HEK293 (cell line): ENCODE measurements at regions not wholly inside any gene's neighbourhood (a gene's known extent, or its start where the extent isn't known, plus 50 kb on each side); places are given as distances from the start of the nearest gene placed in this dataset.

ENCODE experiments used
- CTCF ChIA-PET: fragments of 350-600 bp; formaldehyde crosslinking; extraction: SDS; loops from one replicate; lab custom pipeline; 2021; ENCODE audit warnings: antibody characterized with exemption; lab: Yijun Ruan, JAX
- POLR2A ChIA-PET: fragments of 300-600 bp; formaldehyde crosslinking; extraction: SDS; loops from one replicate; lab custom pipeline; 2020; ENCODE audit warnings: antibody characterized with exemption, inconsistent platforms; lab: Yijun Ruan, JAX
- H3K27ac ChIP-seq: fragments of 200-500 bp; sonication (Bioruptor generic); 2 replicates; pipeline ENCODE4 v1.5.1; 2014; ENCODE audit warnings: low read depth, low read length, control low read depth, inconsistent platforms; ENCODE audit errors: extremely low read depth
- H3K36me3 ChIP-seq, 2 experiments: fragments of 200-500 bp in 1 of 2; sonication (Bioruptor generic) in 1 of 2; 1 replicate in 1 of 2; 2 replicates in 1 of 2; pipeline ENCODE4 v1.5.1; 2014 to 2017; ENCODE audit warnings: inconsistent platforms in 2 of 2, low read length in 2 of 2; ENCODE audit not compliant: control insufficient read depth in 2 of 2, insufficient read depth in 1 of 2
- H3K4me1 ChIP-seq: fragments of 200-500 bp; sonication (Bioruptor generic); 2 replicates; pipeline ENCODE4 v1.5.1; 2014; ENCODE audit warnings: mild to moderate bottlenecking, low read length, inconsistent platforms; ENCODE audit not compliant: control insufficient read depth, insufficient read depth
- H3K4me3 ChIP-seq: 2 replicates; pipeline ENCODE4 v1.5.1; 2011; ENCODE audit warnings: low read depth, mild to moderate bottlenecking, control low read depth, low read length, moderate library complexity
- H3K9me3 ChIP-seq: fragments of 200-500 bp; sonication (Bioruptor generic); 2 replicates; pipeline ENCODE4 v1.5.1; 2014; ENCODE audit warnings: low read depth, low read length, inconsistent platforms; ENCODE audit not compliant: control insufficient read depth, insufficient read depth
- KLF7 ChIP-seq: fragments of 450-650 bp; formaldehyde crosslinking; IDR thresholded peaks from 2 replicates; pipeline ENCODE4 v1.5.1; 2016; ENCODE audit warnings: missing biosample characterization, missing genetic modification characterization, borderline replicate concordance
- ZBTB20 ChIP-seq: fragments of 450-650 bp; formaldehyde crosslinking; IDR thresholded peaks from 2 replicates; pipeline ENCODE4 v1.5.1; 2016; ENCODE audit warnings: missing biosample characterization, missing genetic modification characterization
- ZNF112 ChIP-seq: fragments of 450-650 bp; formaldehyde crosslinking; IDR thresholded peaks from 2 replicates; pipeline ENCODE4 v1.5.0; 2017; ENCODE audit warnings: missing biosample characterization, missing genetic modification characterization
- ZNF155 ChIP-seq: fragments of 450-650 bp; formaldehyde crosslinking; IDR thresholded peaks from 2 replicates; pipeline ENCODE4 v1.5.1; 2016; ENCODE audit warnings: missing biosample characterization, missing genetic modification characterization
- ZNF311 ChIP-seq: fragments of 450-650 bp; formaldehyde crosslinking; IDR thresholded peaks from 2 replicates; pipeline ENCODE4 v1.5.1; 2017; ENCODE audit warnings: missing biosample characterization, missing genetic modification characterization, borderline replicate concordance
- ZNF555 ChIP-seq: fragments of 450-650 bp; formaldehyde crosslinking; conservative IDR thresholded peaks from 2 replicates; pipeline ENCODE4 v1.5.1; 2017; ENCODE audit warnings: missing biosample characterization, mild to moderate bottlenecking, missing genetic modification characterization, inconsistent platforms
- ZNF629 ChIP-seq: fragments of 450-650 bp; formaldehyde crosslinking; IDR thresholded peaks from 2 replicates; pipeline ENCODE4 v1.5.1; 2017; ENCODE audit warnings: missing biosample characterization, missing genetic modification characterization
- ZNF76 ChIP-seq: fragments of 450-650 bp; formaldehyde crosslinking; IDR thresholded peaks from 2 replicates; pipeline ENCODE4; 2016; ENCODE audit warnings: low read depth, missing biosample characterization, missing genetic modification characterization, borderline replicate concordance
- TF ChIP-seq, protein P1 (sequence below): fragments of 450-650 bp; formaldehyde crosslinking; IDR thresholded peaks from 2 replicates; pipeline ENCODE4 v1.5.1; 2016; ENCODE audit warnings: missing biosample characterization, missing genetic modification characterization
- TF ChIP-seq, protein P2 (sequence below): fragments of 450-650 bp; IDR thresholded peaks from 2 replicates; pipeline ENCODE4 v1.5.1; 2018; ENCODE audit warnings: missing biosample characterization, mild to moderate bottlenecking, missing genetic modification characterization
- TF ChIP-seq, protein P3 (sequence below): fragments of 450-650 bp; formaldehyde crosslinking; IDR thresholded peaks from 2 replicates; pipeline ENCODE4 v1.5.1; 2016; ENCODE audit warnings: missing biosample characterization, missing genetic modification characterization, borderline replicate concordance
- TF ChIP-seq, protein P4 (sequence below): fragments of 450-650 bp; formaldehyde crosslinking; IDR thresholded peaks from 2 replicates; pipeline ENCODE4 v1.5.1; 2016; ENCODE audit warnings: missing biosample characterization, missing genetic modification characterization, borderline replicate concordance
- TF ChIP-seq, protein P5 (sequence below): fragments of 450-650 bp; formaldehyde crosslinking; IDR thresholded peaks from 2 replicates; pipeline ENCODE4 v1.5.1; 2016; ENCODE audit warnings: missing biosample characterization, missing genetic modification characterization
- TF ChIP-seq, protein P6 (sequence below): fragments of 450-650 bp; formaldehyde crosslinking; IDR thresholded peaks from 2 replicates; pipeline ENCODE4; 2016; ENCODE audit warnings: missing biosample characterization, missing genetic modification characterization
- TF ChIP-seq, protein P7 (sequence below): fragments of 450-650 bp; formaldehyde crosslinking; IDR thresholded peaks from 2 replicates; pipeline ENCODE4 v1.5.1; 2016; ENCODE audit warnings: missing biosample characterization, missing genetic modification characterization

DNA sequence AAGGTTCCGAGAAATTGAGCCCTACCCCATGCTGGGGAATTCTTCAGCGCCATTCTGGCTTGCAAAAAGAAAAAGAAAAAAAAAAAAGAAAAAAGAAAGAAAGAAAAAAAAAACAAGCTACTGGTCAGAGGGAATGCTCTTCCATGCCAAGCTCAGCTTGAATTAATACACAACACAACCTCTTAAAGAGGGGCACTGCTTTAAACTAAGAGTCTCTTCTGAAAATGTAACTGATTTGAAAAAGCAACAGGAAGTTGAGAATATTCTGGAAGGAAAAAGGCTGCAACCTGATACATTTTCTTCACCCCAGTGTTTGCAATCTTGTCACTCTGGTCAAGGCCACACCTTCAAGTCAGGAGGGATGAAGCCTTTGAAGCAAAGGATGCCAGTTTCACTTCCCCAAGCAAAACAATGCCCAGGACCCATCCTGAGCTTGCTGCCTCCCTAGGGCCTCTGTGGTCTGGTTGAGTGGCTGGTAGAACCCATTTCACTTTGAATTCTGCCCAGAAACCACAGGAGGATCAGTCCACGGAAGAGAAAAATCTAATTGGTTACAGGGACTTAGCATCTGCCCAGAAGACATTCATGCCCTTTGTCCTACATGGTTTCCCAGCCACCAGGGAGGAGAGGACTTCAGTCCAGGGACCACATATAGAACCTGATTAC, 389.7 kb downstream of the SOX9 start:
- ChIA-PET CTCF (interaction anchor here (0.7 to 1.5 kb wide), 2 partner anchors 10 to 282 kb away, joined by 3 to 4 read pairs; no protein-coding TSS in a partner anchor), POLR2A (interaction anchor here (0.8 kb wide), 1 partner anchor 82 kb away, joined by 3 read pairs; no protein-coding TSS in a partner anchor)
- no peak overlapping the region for H3K4me3 ChIP-seq
- H3K36me3 ChIP-seq, result no peaks in the 10 kb centered on the region
- H3K9me3 ChIP-seq, result no peaks in the 10 kb centered on the region
- H3K4me1 ChIP-seq, result peaks cover 3% of the 10 kb centered on the region; the same call in 1 of the 2 replicates
- TF ChIP-seq, protein P1, sequence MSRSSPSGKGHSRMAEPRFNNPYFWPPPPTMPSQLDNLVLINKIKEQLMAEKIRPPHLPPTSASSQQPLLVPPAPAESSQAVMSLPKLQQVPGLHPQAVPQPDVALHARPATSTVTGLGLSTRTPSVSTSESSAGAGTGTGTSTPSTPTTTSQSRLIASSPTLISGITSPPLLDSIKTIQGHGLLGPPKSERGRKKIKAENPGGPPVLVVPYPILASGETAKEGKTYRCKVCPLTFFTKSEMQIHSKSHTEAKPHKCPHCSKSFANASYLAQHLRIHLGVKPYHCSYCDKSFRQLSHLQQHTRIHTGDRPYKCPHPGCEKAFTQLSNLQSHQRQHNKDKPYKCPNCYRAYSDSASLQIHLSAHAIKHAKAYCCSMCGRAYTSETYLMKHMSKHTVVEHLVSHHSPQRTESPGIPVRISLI (tag by site-specific recombination), result 0 out of 2 replicates have a peak, but pooled peaks have one; percentile 20
- TF ChIP-seq, protein P2, sequence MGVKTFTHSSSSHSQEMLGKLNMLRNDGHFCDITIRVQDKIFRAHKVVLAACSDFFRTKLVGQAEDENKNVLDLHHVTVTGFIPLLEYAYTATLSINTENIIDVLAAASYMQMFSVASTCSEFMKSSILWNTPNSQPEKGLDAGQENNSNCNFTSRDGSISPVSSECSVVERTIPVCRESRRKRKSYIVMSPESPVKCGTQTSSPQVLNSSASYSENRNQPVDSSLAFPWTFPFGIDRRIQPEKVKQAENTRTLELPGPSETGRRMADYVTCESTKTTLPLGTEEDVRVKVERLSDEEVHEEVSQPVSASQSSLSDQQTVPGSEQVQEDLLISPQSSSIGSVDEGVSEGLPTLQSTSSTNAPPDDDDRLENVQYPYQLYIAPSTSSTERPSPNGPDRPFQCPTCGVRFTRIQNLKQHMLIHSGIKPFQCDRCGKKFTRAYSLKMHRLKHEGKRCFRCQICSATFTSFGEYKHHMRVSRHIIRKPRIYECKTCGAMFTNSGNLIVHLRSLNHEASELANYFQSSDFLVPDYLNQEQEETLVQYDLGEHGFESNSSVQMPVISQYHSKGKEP, result no peak
- TF ChIP-seq ZNF629 (tag by site-specific recombination) (no peak), ZNF311 (no peak), ZNF155 (no peak)
- H3K27ac ChIP-seq, result no peak overlapping the region

DNA sequence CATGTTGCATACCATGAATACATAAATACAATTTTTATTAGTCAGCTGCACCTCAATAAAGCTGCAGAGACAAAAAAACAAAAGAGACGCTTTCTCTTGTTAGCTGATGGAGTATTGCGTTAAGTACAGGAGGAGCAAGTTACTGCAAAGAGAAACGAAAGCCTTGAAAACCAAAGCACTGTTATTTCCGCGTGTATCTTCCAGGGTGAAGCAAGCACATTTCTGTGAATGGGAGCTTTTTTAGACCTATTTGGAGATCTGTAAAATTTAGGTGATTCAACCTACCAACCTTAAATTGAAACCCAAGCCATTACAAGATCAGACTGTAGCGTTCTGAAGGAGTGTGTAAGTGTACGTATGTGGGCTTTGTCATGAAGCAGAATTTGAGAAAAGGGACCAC, 390.4 kb downstream of the SOX9 start:
- Histone ChIP-seq H3K4me3 (no peak overlapping the region), H3K9me3 (no peaks in the 10 kb centered on the region), H3K4me1 (peaks cover 8% of the 10 kb centered on the region; the same call in 1 of the 2 replicates), H3K36me3 (no peaks in the 10 kb centered on the region), H3K27ac (no peak overlapping the region)
- ChIA-PET CTCF (no interaction called here), POLR2A (no interaction called here)
- TF ChIP-seq ZNF112 (no peak), KLF7 (tag by site-specific recombination) (no peak), ZBTB20 (tag by site-specific recombination) (no peak), ZNF555 (no peak), ZNF76 (tag by site-specific recombination) (no peak)
- TF ChIP-seq, protein P3, sequence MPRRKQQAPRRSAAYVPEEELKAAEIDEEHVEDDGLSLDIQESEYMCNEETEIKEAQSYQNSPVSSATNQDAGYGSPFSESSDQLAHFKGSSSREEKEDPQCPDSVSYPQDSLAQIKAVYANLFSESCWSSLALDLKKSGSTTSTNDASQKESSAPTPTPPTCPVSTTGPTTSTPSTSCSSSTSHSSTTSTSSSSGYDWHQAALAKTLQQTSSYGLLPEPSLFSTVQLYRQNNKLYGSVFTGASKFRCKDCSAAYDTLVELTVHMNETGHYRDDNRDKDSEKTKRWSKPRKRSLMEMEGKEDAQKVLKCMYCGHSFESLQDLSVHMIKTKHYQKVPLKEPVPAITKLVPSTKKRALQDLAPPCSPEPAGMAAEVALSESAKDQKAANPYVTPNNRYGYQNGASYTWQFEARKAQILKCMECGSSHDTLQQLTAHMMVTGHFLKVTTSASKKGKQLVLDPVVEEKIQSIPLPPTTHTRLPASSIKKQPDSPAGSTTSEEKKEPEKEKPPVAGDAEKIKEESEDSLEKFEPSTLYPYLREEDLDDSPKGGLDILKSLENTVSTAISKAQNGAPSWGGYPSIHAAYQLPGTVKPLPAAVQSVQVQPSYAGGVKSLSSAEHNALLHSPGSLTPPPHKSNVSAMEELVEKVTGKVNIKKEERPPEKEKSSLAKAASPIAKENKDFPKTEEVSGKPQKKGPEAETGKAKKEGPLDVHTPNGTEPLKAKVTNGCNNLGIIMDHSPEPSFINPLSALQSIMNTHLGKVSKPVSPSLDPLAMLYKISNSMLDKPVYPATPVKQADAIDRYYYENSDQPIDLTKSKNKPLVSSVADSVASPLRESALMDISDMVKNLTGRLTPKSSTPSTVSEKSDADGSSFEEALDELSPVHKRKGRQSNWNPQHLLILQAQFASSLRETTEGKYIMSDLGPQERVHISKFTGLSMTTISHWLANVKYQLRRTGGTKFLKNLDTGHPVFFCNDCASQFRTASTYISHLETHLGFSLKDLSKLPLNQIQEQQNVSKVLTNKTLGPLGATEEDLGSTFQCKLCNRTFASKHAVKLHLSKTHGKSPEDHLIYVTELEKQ (tag by site-specific recombination), result no peak
- TF ChIP-seq, protein P4, sequence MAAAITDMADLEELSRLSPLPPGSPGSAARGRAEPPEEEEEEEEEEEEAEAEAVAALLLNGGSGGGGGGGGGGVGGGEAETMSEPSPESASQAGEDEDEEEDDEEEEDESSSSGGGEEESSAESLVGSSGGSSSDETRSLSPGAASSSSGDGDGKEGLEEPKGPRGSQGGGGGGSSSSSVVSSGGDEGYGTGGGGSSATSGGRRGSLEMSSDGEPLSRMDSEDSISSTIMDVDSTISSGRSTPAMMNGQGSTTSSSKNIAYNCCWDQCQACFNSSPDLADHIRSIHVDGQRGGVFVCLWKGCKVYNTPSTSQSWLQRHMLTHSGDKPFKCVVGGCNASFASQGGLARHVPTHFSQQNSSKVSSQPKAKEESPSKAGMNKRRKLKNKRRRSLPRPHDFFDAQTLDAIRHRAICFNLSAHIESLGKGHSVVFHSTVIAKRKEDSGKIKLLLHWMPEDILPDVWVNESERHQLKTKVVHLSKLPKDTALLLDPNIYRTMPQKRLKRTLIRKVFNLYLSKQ (tag by site-specific recombination), result no peak
- TF ChIP-seq, protein P5, sequence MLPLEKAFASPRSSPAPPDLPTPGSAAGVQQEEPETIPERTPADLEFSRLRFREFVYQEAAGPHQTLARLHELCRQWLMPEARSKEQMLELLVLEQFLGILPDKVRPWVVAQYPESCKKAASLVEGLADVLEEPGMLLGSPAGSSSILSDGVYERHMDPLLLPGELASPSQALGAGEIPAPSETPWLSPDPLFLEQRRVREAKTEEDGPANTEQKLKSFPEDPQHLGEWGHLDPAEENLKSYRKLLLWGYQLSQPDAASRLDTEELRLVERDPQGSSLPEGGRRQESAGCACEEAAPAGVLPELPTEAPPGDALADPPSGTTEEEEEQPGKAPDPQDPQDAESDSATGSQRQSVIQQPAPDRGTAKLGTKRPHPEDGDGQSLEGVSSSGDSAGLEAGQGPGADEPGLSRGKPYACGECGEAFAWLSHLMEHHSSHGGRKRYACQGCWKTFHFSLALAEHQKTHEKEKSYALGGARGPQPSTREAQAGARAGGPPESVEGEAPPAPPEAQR, result no peak
- TF ChIP-seq, protein P6, sequence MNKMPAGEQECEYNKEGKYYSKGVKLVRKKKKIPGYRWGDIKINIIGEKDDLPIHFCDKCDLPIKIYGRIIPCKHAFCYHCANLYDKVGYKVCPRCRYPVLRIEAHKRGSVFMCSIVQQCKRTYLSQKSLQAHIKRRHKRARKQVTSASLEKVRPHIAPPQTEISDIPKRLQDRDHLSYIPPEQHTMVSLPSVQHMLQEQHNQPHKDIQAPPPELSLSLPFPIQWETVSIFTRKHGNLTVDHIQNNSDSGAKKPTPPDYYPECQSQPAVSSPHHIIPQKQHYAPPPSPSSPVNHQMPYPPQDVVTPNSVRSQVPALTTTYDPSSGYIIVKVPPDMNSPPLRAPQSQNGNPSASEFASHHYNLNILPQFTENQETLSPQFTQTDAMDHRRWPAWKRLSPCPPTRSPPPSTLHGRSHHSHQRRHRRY (tag by site-specific recombination), result no peak
- TF ChIP-seq, protein P7, sequence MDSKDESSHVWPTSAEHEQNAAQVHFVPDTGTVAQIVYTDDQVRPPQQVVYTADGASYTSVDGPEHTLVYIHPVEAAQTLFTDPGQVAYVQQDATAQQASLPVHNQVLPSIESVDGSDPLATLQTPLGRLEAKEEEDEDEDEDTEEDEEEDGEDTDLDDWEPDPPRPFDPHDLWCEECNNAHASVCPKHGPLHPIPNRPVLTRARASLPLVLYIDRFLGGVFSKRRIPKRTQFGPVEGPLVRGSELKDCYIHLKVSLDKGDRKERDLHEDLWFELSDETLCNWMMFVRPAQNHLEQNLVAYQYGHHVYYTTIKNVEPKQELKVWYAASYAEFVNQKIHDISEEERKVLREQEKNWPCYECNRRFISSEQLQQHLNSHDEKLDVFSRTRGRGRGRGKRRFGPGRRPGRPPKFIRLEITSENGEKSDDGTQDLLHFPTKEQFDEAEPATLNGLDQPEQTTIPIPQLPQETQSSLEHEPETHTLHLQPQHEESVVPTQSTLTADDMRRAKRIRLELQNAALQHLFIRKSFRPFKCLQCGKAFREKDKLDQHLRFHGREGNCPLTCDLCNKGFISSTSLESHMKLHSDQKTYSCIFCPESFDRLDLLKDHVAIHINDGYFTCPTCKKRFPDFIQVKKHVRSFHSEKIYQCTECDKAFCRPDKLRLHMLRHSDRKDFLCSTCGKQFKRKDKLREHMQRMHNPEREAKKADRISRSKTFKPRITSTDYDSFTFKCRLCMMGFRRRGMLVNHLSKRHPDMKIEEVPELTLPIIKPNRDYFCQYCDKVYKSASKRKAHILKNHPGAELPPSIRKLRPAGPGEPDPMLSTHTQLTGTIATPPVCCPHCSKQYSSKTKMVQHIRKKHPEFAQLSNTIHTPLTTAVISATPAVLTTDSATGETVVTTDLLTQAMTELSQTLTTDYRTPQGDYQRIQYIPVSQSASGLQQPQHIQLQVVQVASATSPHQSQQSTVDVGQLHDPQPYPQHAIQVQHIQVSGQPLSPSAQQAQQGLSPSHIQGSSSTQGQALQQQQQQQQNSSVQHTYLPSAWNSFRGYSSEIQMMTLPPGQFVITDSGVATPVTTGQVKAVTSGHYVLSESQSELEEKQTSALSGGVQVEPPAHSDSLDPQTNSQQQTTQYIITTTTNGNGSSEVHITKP (tag by site-specific recombination), result no peak
